CD4-positive, alpha-beta memory T cell (primary cell): ENCODE measurements at regions not wholly inside any gene's neighbourhood (a gene's known extent, or its start where the extent isn't known, plus 50 kb on each side); places are given as distances from the start of the nearest gene placed in this dataset.
A peak's percentile ranks its signal among the peaks of the same experiment; 100 is the strongest.

Experiments used
- CTCF ChIA-PET: fragments of 350-600 bp; sonication (Branson Sonifier 250); formaldehyde crosslinking; loops from one replicate; lab custom pipeline; 2021; ENCODE audit warnings: inconsistent platforms; ENCODE audit not compliant: partially characterized antibody; lab: Charles Lee
- POLR2A ChIA-PET: fragments of 350-600 bp; sonication (Branson Sonifier 250); formaldehyde crosslinking; loops from one replicate; lab custom pipeline; 2021; ENCODE audit not compliant: partially characterized antibody; lab: Charles Lee
- DNase-seq, 5 donors: peaks; one replicate each; pipeline versions ENCODE4 v3.0.0 to v3.0.0-alpha.2; 2020 to 2022; ENCODE audit warnings: mixed read lengths in 1 of 5
- H3K27ac ChIP-seq: one replicate; pipeline ENCODE4 v1.7.0; 2013; ENCODE audit warnings: low read depth, low read length
- H3K27me3 ChIP-seq: 2 replicates; pipeline ENCODE4 v1.7.0; 2013; ENCODE audit warnings: mild to moderate bottlenecking, low read length, moderate library complexity; ENCODE audit not compliant: insufficient read depth
- H3K36me3 ChIP-seq: 2 replicates; pipeline ENCODE4 v1.7.0; 2013; ENCODE audit warnings: mild to moderate bottlenecking, low read length, moderate library complexity; ENCODE audit not compliant: insufficient read depth
- H3K4me1 ChIP-seq: 2 replicates; pipeline ENCODE4 v1.7.0; 2013; ENCODE audit warnings: mild to moderate bottlenecking, low read length, moderate library complexity; ENCODE audit not compliant: insufficient read depth
- H3K4me3 ChIP-seq, 2 donors: one replicate each; pipeline ENCODE4 v1.7.0; 2013; ENCODE audit warnings: low read length in 2 of 2, mild to moderate bottlenecking in 1 of 2
- H3K9me3 ChIP-seq, 2 donors: one replicate each; pipeline ENCODE4 v1.7.0; 2013; ENCODE audit warnings: low read length in 2 of 2, control low read depth in 1 of 2; ENCODE audit not compliant: control insufficient read depth in 1 of 2
- H3K27ac Mint-ChIP-seq, 7 donors: one replicate each; pipeline ENCODE4 v1.8.0; 2020 to 2021; ENCODE audit warnings: mixed read lengths in 7 of 7, mild to moderate bottlenecking in 6 of 7, inconsistent platforms in 3 of 7, moderate library complexity in 3 of 7
- H3K27me3 Mint-ChIP-seq, 2 donors: one replicate each; pipeline ENCODE4 v1.8.0; 2020 to 2021; ENCODE audit warnings: mixed read lengths in 2 of 2
- H3K36me3 Mint-ChIP-seq, 2 donors: one replicate each; pipeline ENCODE4 v1.8.0; 2020 to 2021; ENCODE audit warnings: mixed read lengths in 2 of 2, inconsistent platforms in 1 of 2, mild to moderate bottlenecking in 1 of 2
- H3K4me1 Mint-ChIP-seq, 4 donors: one replicate each; pipeline ENCODE4 v1.8.0; 2020 to 2021; ENCODE audit warnings: mixed read lengths in 4 of 4, mild to moderate bottlenecking in 1 of 4
- H3K4me3 Mint-ChIP-seq, 8 donors: one replicate each; pipeline ENCODE4 v1.8.0; 2020 to 2021; ENCODE audit warnings: mixed read lengths in 8 of 8, mild to moderate bottlenecking in 7 of 8, moderate library complexity in 6 of 8, inconsistent platforms in 3 of 8
- H3K9me3 Mint-ChIP-seq, 8 donors: one replicate each; pipeline ENCODE4 v1.8.0; 2020 to 2021; ENCODE audit warnings: mixed read lengths in 8 of 8, mild to moderate bottlenecking in 5 of 8, inconsistent platforms in 3 of 8, moderate library complexity in 1 of 8
- intact Hi-C: fragments of 100-400 bp; cut with micrococcal nuclease; formaldehyde crosslinking; loops from one replicate; pipeline ENCODE4 v1.15.1; 2023

- CTCF ChIA-PET: no interaction called here
Observed at GRCh38 chr1:79819140-79819539, 812.6 kb upstream of the ADGRL4 start.

GRCh38 chr1:79817031-79817560 is 810.6 kb upstream of the ADGRL4 start:
- Histone ChIP-seq H3K9me3 (no peaks in the 10 kb centered on the region), H3K27ac (no peak overlapping the region), H3K4me3 (no peak overlapping the region), H3K36me3 (no peaks in the 10 kb centered on the region), H3K27me3 (no peaks in the 10 kb centered on the region), H3K4me1 (no peaks in the 10 kb centered on the region)
- Mint-ChIP-seq H3K27ac (no peak overlapping the region), H3K9me3 (peaks cover 2 to 16% (median 6%) of the 10 kb centered on the region in 8 donors), H3K36me3 (no peaks in the 10 kb centered on the region), H3K4me3 (no peak overlapping the region), H3K4me1 (no peaks in the 10 kb centered on the region), H3K27me3 (no peaks in the 10 kb centered on the region)
- ChIA-PET CTCF (no interaction called here), POLR2A (no interaction called here)
- intact Hi-C loops: no loop called here
- DNase-seq: no peak

More at GRCh38 chr1:79819140-79819539, 812.6 kb upstream of the ADGRL4 start:
- no peak overlapping the region for H3K27ac ChIP-seq
- no peaks in the 10 kb centered on the region for H3K4me1 ChIP-seq
- Mint-ChIP-seq H3K4me3 (no peak overlapping the region), H3K9me3 (peaks cover 3 to 13% (median 6%) of the 10 kb centered on the region in 8 donors), H3K27ac (no peak overlapping the region), H3K27me3 (no peaks in the 10 kb centered on the region), H3K36me3 (no peaks in the 10 kb centered on the region), H3K4me1 (no peaks in the 10 kb centered on the region)
- intact Hi-C loops: no loop called here
- POLR2A ChIA-PET: no interaction called here
- peak in 1 of 5 donors; percentile 29 for DNase-seq
- H3K4me3 ChIP-seq: no peak overlapping the region
- no peaks in the 10 kb centered on the region for H3K36me3 ChIP-seq
- H3K27me3 ChIP-seq: no peaks in the 10 kb centered on the region
- H3K9me3 ChIP-seq: no peaks in the 10 kb centered on the region

GRCh38 chr1:79815115-79815514 is 808.6 kb upstream of the ADGRL4 start:
- DNase-seq: no peak
- Mint-ChIP-seq H3K4me1 (no peaks in the 10 kb centered on the region), H3K4me3 (no peak overlapping the region), H3K27me3 (no peaks in the 10 kb centered on the region), H3K27ac (no peak overlapping the region), H3K36me3 (no peaks in the 10 kb centered on the region), H3K9me3 (peaks cover 0 to 12% (median 6%) of the 10 kb centered on the region in 8 donors)
- Histone ChIP-seq H3K27me3 (no peaks in the 10 kb centered on the region), H3K4me3 (no peak overlapping the region), H3K4me1 (no peaks in the 10 kb centered on the region), H3K36me3 (no peaks in the 10 kb centered on the region), H3K9me3 (no peaks in the 10 kb centered on the region), H3K27ac (no peak overlapping the region)
- POLR2A ChIA-PET: no interaction called here
- intact Hi-C loops: no loop called here
- CTCF ChIA-PET: no interaction called here

GRCh38 chr1:79811173-79811572 is 804.6 kb upstream of the ADGRL4 start:
- CTCF ChIA-PET: no interaction called here
- POLR2A ChIA-PET: no interaction called here
- H3K9me3 Mint-ChIP-seq: peaks cover 0 to 14% (median 8%) of the 10 kb centered on the region in 8 donors
- no peak overlapping the region for H3K27ac Mint-ChIP-seq
- H3K27me3 ChIP-seq: no peaks in the 10 kb centered on the region
- no peak for DNase-seq
- H3K4me3 ChIP-seq: no peak overlapping the region
- intact Hi-C loops: no loop called here
- H3K27ac ChIP-seq: no peak overlapping the region
- no peaks in the 10 kb centered on the region for H3K36me3 Mint-ChIP-seq
- no peaks in the 10 kb centered on the region for H3K27me3 Mint-ChIP-seq
- no peak overlapping the region for H3K4me3 Mint-ChIP-seq
- no peaks in the 10 kb centered on the region for H3K4me1 Mint-ChIP-seq
- H3K4me1 ChIP-seq: no peaks in the 10 kb centered on the region
- no peaks in the 10 kb centered on the region for H3K36me3 ChIP-seq
- peaks cover 0 to 4% of the 10 kb centered on the region in 2 donors for H3K9me3 ChIP-seq

- Histone ChIP-seq H3K4me3 (no peak overlapping the region), H3K27me3 (no peaks in the 10 kb centered on the region), H3K27ac (no peak overlapping the region), H3K9me3 (peaks cover 0 to 4% of the 10 kb centered on the region in 2 donors), H3K4me1 (no peaks in the 10 kb centered on the region), H3K36me3 (no peaks in the 10 kb centered on the region)
- ChIA-PET CTCF (no interaction called here), POLR2A (no interaction called here)
- no peaks in the 10 kb centered on the region for H3K4me1 Mint-ChIP-seq
- H3K4me3 Mint-ChIP-seq: no peak overlapping the region
- no peak overlapping the region for H3K27ac Mint-ChIP-seq
- no peak for DNase-seq
- H3K36me3 Mint-ChIP-seq: no peaks in the 10 kb centered on the region
- H3K9me3 Mint-ChIP-seq: peaks cover 0 to 14% (median 8%) of the 10 kb centered on the region in 8 donors
- intact Hi-C loops: no loop called here
- H3K27me3 Mint-ChIP-seq: no peaks in the 10 kb centered on the region
Observed at GRCh38 chr1:79808816-79809475, 802.4 kb upstream of the ADGRL4 start.

GRCh38 chr1:79807816-79808215 is 801.3 kb upstream of the ADGRL4 start:
- intact Hi-C loops: no loop called here

GRCh38 chr1:79797487-79797886 is 791.0 kb upstream of the ADGRL4 start:
- H3K27ac Mint-ChIP-seq: no peak overlapping the region
- no peak for DNase-seq
- no peak overlapping the region for H3K4me3 ChIP-seq
- no peaks in the 10 kb centered on the region for H3K36me3 Mint-ChIP-seq
- H3K27me3 Mint-ChIP-seq: no peaks in the 10 kb centered on the region
- H3K4me1 ChIP-seq: no peaks in the 10 kb centered on the region
- CTCF ChIA-PET: no interaction called here
- intact Hi-C loops: no loop called here
- no peak overlapping the region for H3K27ac ChIP-seq
- H3K4me3 Mint-ChIP-seq: no peak overlapping the region
- no peaks in the 10 kb centered on the region for H3K4me1 Mint-ChIP-seq
- no peaks in the 10 kb centered on the region for H3K27me3 ChIP-seq
- no peaks in the 10 kb centered on the region for H3K36me3 ChIP-seq
- POLR2A ChIA-PET: no interaction called here
- H3K9me3 Mint-ChIP-seq: peaks cover 0 to 26% (median 10%) of the 10 kb centered on the region in 8 donors
- peaks cover 0 to 5% of the 10 kb centered on the region in 2 donors for H3K9me3 ChIP-seq

More at GRCh38 chr1:79807816-79808215, 801.3 kb upstream of the ADGRL4 start:
- CTCF ChIA-PET: no interaction called here
- POLR2A ChIA-PET: no interaction called here
- no peaks in the 10 kb centered on the region for H3K27me3 Mint-ChIP-seq
- no peaks in the 10 kb centered on the region for H3K4me1 Mint-ChIP-seq
- H3K9me3 Mint-ChIP-seq: peaks cover 0 to 13% (median 8%) of the 10 kb centered on the region in 8 donors
- no peaks in the 10 kb centered on the region for H3K4me1 ChIP-seq
- no peaks in the 10 kb centered on the region for H3K36me3 Mint-ChIP-seq
- H3K27ac Mint-ChIP-seq: no peak overlapping the region
- H3K4me3 ChIP-seq: no peak overlapping the region
- H3K4me3 Mint-ChIP-seq: no peak overlapping the region
- no peaks in the 10 kb centered on the region for H3K27me3 ChIP-seq
- H3K9me3 ChIP-seq: peaks cover 0 to 4% of the 10 kb centered on the region in 2 donors
- no peaks in the 10 kb centered on the region for H3K36me3 ChIP-seq
- H3K27ac ChIP-seq: no peak overlapping the region
- no peak for DNase-seq
